ENCODE measurements at regions not wholly inside any gene's neighbourhood (a gene's known extent, or its start where the extent isn't known, plus 50 kb on each side); places are given as distances from the start of the nearest gene placed in this dataset.

DNA sequence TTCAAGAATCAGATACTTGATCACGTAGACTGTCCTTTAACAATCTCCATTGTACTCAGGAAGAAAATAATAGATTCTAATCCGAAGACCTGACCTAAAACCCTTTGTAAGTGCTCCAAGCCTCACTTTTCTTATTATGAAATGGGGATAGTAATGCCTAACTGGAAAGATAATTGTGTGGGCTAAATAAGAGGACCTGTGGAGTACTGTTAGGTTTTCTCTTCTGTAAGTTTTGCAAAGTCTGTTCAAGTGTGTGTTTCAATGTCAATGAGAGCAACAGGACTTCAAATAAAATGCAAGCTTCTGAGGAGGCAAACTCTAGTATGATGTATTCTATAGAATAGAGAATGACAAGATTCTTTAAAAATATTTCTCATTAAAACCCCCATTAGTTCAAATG lies 348.6 kb downstream of the USP25 start:
- H3K9me3 ChIP-seq: no peaks in the 10 kb centered on the region
- H3K27ac ChIP-seq: no peak overlapping the region
- H3K27me3 ChIP-seq: no peaks in the 10 kb centered on the region
- intact Hi-C loops (cut with DNase I): no loop called here
- H3K36me3 ChIP-seq: no peaks in the 10 kb centered on the region
- DNase-seq: no peak
- no peak overlapping the region for H3K4me3 ChIP-seq
- TF ChIP-seq, protein P1, sequence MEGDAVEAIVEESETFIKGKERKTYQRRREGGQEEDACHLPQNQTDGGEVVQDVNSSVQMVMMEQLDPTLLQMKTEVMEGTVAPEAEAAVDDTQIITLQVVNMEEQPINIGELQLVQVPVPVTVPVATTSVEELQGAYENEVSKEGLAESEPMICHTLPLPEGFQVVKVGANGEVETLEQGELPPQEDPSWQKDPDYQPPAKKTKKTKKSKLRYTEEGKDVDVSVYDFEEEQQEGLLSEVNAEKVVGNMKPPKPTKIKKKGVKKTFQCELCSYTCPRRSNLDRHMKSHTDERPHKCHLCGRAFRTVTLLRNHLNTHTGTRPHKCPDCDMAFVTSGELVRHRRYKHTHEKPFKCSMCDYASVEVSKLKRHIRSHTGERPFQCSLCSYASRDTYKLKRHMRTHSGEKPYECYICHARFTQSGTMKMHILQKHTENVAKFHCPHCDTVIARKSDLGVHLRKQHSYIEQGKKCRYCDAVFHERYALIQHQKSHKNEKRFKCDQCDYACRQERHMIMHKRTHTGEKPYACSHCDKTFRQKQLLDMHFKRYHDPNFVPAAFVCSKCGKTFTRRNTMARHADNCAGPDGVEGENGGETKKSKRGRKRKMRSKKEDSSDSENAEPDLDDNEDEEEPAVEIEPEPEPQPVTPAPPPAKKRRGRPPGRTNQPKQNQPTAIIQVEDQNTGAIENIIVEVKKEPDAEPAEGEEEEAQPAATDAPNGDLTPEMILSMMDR (IDR thresholded peaks at IDR 0.05): no peak
- no peak for ATAC-seq
- H3K4me1 ChIP-seq: no peaks in the 10 kb centered on the region

DNA sequence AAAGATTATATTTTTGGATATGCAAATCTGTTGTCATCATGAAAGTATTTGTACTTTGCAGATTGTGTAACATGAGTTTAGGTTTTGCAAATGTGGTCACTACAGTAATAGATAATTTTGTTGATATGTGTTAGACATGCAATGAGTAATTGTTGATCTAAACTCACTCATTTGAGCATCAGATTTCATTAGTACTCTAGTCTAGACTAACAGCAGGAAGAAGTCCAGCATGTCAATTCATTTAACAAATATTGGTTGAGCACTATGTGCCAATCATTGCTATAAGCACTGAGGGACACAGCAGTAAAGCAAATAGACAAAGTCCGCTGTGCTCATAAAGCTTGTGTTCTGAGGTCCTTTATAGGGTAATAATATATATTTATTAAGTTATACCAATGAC lies 350.0 kb downstream of the USP25 start:
- DNase-seq: no peak
- Histone ChIP-seq H3K27ac (no peak overlapping the region), H3K27me3 (no peaks in the 10 kb centered on the region), H3K9me3 (no peaks in the 10 kb centered on the region), H3K4me1 (no peaks in the 10 kb centered on the region), H3K36me3 (no peaks in the 10 kb centered on the region), H3K4me3 (no peak overlapping the region)
- no peak for ATAC-seq
- TF ChIP-seq, protein P1 (IDR thresholded peaks at IDR 0.05): no peak
- intact Hi-C loops (cut with DNase I): no loop called here

DNA sequence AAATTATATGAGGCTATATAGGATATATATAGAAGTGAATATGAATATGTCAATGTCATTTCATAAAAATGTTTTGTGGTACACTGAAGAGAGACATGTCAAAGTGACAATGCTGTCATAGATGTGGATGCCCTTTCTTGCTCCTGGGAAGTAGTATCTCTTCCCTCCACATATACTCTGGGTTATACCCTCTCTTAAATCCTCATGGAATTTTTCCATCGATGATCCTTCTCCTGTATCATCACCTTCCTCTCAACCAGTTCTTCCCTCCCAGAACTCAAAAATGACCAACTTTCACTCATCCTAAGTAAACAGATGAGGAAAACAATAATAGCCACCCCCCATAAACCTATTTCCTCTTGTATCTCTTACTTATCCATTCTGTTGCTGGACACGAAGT lies 351.5 kb downstream of the USP25 start:
- DNase-seq (no peak), ATAC-seq (no peak)
- intact Hi-C loops (cut with DNase I): no loop called here
- no peaks in the 10 kb centered on the region for H3K27me3 ChIP-seq
- no peaks in the 10 kb centered on the region for H3K36me3 ChIP-seq
- H3K4me3 ChIP-seq: no peak overlapping the region
- H3K27ac ChIP-seq: no peak overlapping the region
- no peaks in the 10 kb centered on the region for H3K9me3 ChIP-seq
- TF ChIP-seq, protein P1 (IDR thresholded peaks at IDR 0.05): no peak
- no peaks in the 10 kb centered on the region for H3K4me1 ChIP-seq

DNA sequence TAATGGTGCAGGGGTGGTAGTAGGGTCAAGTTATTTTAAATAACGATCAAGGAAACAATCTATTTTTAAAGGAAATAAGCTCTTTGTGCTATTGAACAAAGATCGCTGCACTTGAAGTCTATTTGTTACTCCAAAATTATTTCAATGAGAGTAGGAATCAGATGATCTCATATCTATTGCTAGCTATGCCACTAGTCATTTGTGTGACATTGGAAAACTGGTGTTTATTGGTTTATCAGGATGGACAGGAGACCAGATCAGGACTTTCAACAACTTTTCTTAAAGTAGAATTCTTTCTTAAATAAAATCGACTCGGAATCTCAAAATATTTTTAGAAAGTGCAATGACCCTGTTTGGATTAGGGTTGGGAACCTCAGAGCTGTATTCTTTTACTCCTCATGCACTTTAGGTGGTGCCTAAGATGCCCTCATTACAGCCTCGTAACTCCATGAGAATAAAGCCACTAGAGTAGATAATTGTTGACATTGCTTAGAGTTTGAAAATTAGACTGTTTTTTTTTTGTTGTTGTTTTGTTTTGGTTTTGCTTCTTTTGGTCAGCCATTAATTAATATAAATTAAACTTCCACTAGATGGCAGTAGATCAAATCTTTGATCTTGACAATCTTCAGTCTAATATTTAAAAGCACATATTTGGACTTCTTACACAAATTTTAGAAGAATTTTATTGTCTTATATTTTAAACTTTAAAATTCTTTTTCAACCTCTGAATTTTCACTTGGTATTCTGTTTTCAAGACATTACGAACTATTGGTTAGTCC lies 352.4 kb downstream of the USP25 start:
- Histone ChIP-seq H3K4me3 (no peak overlapping the region), H3K4me1 (no peaks in the 10 kb centered on the region), H3K27me3 (no peaks in the 10 kb centered on the region), H3K9me3 (no peaks in the 10 kb centered on the region), H3K36me3 (no peaks in the 10 kb centered on the region), H3K27ac (no peak overlapping the region)
- DNase-seq (no peak), ATAC-seq (no peak)
- intact Hi-C loops (cut with DNase I): no loop called here
- TF ChIP-seq, protein P1 (IDR thresholded peaks at IDR 0.05): peak; percentile 49

DNA sequence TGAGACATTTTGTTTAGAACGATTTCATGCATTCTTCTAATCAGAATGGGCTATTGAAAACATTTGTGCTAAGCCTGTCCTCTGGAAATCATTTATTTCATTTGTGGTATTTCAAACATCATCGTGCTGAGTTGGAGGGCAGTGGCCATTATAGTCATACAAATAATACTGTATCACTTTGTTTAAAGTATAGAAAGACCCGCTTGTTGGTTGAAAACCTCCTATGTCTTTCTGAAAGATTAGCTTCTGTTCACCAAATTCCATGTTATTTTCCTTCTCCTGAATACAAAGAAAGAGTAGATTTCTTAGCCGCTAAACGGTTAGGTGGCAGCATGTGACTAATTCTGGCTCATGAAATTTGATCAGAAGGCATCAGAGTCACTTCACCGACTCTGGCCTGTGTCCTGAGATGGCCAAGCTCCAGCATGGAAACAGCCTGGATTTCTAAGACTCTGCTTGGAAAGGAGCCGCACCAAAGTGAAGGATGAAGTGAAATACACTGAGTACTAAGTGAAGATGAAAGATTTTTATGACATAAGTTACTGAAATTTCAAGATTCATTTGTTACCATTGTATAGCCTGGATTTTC lies 355.1 kb downstream of the USP25 start:
- no peak for DNase-seq
- no peak overlapping the region for H3K27ac ChIP-seq

More for the DNA sequence above, 355.1 kb downstream of the USP25 start:
- no peak for ATAC-seq
- Histone ChIP-seq H3K4me3 (no peak overlapping the region), H3K4me1 (no peaks in the 10 kb centered on the region), H3K36me3 (no peaks in the 10 kb centered on the region), H3K27me3 (no peaks in the 10 kb centered on the region), H3K9me3 (no peaks in the 10 kb centered on the region)
- intact Hi-C loops (cut with DNase I): no loop called here
- TF ChIP-seq, protein P1 (IDR thresholded peaks at IDR 0.05): no peak
